CD4-positive, alpha-beta memory T cell (primary cell): ENCODE measurements at regions not wholly inside any gene's neighbourhood (a gene's known extent, or its start where the extent isn't known, plus 50 kb on each side); places are given as distances from the start of the nearest gene placed in this dataset.
"Not testable (repeated sequence)": the region's sequence is repeated elsewhere in the genome, so short reads cannot be mapped to it uniquely, and the experiment has no call there.

Source experiments
- CTCF ChIA-PET: fragments of 350-600 bp; sonication (Branson Sonifier 250); formaldehyde crosslinking; loops from one replicate; lab custom pipeline; 2021; ENCODE audit warnings: inconsistent platforms; ENCODE audit not compliant: partially characterized antibody; lab: Charles Lee
- POLR2A ChIA-PET: fragments of 350-600 bp; sonication (Branson Sonifier 250); formaldehyde crosslinking; loops from one replicate; lab custom pipeline; 2021; ENCODE audit not compliant: partially characterized antibody; lab: Charles Lee
- DNase-seq, 5 donors: peaks; one replicate each; pipeline versions ENCODE4 v3.0.0 to v3.0.0-alpha.2; 2020 to 2022; ENCODE audit warnings: mixed read lengths in 1 of 5
- H3K27ac ChIP-seq: one replicate; pipeline ENCODE4 v1.7.0; 2013; ENCODE audit warnings: low read depth, low read length
- H3K27me3 ChIP-seq: 2 replicates; pipeline ENCODE4 v1.7.0; 2013; ENCODE audit warnings: mild to moderate bottlenecking, low read length, moderate library complexity; ENCODE audit not compliant: insufficient read depth
- H3K36me3 ChIP-seq: 2 replicates; pipeline ENCODE4 v1.7.0; 2013; ENCODE audit warnings: mild to moderate bottlenecking, low read length, moderate library complexity; ENCODE audit not compliant: insufficient read depth
- H3K4me1 ChIP-seq: 2 replicates; pipeline ENCODE4 v1.7.0; 2013; ENCODE audit warnings: mild to moderate bottlenecking, low read length, moderate library complexity; ENCODE audit not compliant: insufficient read depth
- H3K4me3 ChIP-seq, 2 donors: one replicate each; pipeline ENCODE4 v1.7.0; 2013; ENCODE audit warnings: low read length in 2 of 2, mild to moderate bottlenecking in 1 of 2
- H3K9me3 ChIP-seq, 2 donors: one replicate each; pipeline ENCODE4 v1.7.0; 2013; ENCODE audit warnings: low read length in 2 of 2, control low read depth in 1 of 2; ENCODE audit not compliant: control insufficient read depth in 1 of 2
- H3K27ac Mint-ChIP-seq, 7 donors: one replicate each; pipeline ENCODE4 v1.8.0; 2020 to 2021; ENCODE audit warnings: mixed read lengths in 7 of 7, mild to moderate bottlenecking in 6 of 7, inconsistent platforms in 3 of 7, moderate library complexity in 3 of 7
- H3K27me3 Mint-ChIP-seq, 2 donors: one replicate each; pipeline ENCODE4 v1.8.0; 2020 to 2021; ENCODE audit warnings: mixed read lengths in 2 of 2
- H3K36me3 Mint-ChIP-seq, 2 donors: one replicate each; pipeline ENCODE4 v1.8.0; 2020 to 2021; ENCODE audit warnings: mixed read lengths in 2 of 2, inconsistent platforms in 1 of 2, mild to moderate bottlenecking in 1 of 2
- H3K4me1 Mint-ChIP-seq, 4 donors: one replicate each; pipeline ENCODE4 v1.8.0; 2020 to 2021; ENCODE audit warnings: mixed read lengths in 4 of 4, mild to moderate bottlenecking in 1 of 4
- H3K4me3 Mint-ChIP-seq, 8 donors: one replicate each; pipeline ENCODE4 v1.8.0; 2020 to 2021; ENCODE audit warnings: mixed read lengths in 8 of 8, mild to moderate bottlenecking in 7 of 8, moderate library complexity in 6 of 8, inconsistent platforms in 3 of 8
- H3K9me3 Mint-ChIP-seq, 8 donors: one replicate each; pipeline ENCODE4 v1.8.0; 2020 to 2021; ENCODE audit warnings: mixed read lengths in 8 of 8, mild to moderate bottlenecking in 5 of 8, inconsistent platforms in 3 of 8, moderate library complexity in 1 of 8
- intact Hi-C: fragments of 100-400 bp; cut with micrococcal nuclease; formaldehyde crosslinking; loops from one replicate; pipeline ENCODE4 v1.15.1; 2023

DNA sequence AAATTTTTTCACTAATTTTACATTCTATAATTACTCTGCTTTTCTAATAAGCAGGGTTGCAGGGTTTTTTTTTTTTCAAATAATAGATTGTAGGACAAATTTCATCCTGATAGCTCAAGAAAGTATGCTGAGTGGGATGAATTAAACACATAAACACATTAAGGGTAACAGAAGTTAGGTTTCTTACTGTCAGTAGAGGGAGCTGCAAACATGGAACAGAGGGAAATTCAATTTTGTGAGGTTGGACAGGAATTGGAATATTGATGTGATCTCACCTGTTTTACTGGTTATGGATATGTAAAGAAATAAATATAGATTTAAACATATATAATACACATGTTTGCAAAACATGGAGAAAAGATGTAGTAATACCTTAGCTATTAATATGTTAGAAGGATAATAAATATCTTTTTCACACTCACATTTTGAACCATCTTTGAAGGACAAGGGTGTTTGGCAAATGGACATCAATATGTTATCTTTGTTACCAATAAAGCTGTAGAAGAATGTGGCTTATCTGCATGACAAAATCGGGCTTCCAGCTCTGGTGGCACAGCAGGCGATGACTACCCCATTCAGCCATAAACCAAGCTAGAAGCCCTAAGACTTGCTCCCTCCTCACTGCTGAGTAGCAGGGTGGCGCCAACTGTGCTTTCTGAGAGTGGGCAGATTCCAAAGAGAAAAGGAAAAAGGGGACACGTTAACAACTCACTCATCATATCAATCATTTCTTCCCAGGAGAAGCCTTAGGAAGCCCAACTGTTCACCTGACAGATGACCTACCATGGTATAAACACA is 1257.4 kb downstream of the GATA3 start:
- intact Hi-C loops, result no loop called here
- H3K4me3 ChIP-seq, result no peak overlapping the region
- no peaks in the 10 kb centered on the region for H3K36me3 ChIP-seq
- H3K4me1 ChIP-seq, result no peaks in the 10 kb centered on the region
- Mint-ChIP-seq H3K27me3 (peaks cover 7 to 12% of the 10 kb centered on the region in 2 donors), H3K36me3 (no peaks in the 10 kb centered on the region), H3K4me3 (no peak overlapping the region), H3K27ac (no peak overlapping the region), H3K4me1 (no peaks in the 10 kb centered on the region), H3K9me3 (no peaks in the 10 kb centered on the region)
- DNase-seq, result no peak
- ChIA-PET POLR2A (no interaction called here), CTCF (interaction anchor here (1.0 kb wide), 1 partner anchor 9 kb away, joined by 3 read pairs; no protein-coding TSS in a partner anchor)
- H3K9me3 ChIP-seq, result no peaks in the 10 kb centered on the region
- no peaks in the 10 kb centered on the region for H3K27me3 ChIP-seq
- no peak overlapping the region for H3K27ac ChIP-seq

GRCh38 chr10:9315292-9315691 is 1260.8 kb downstream of the GATA3 start:
- Mint-ChIP-seq H3K27ac (no peak overlapping the region), H3K27me3 (peaks cover 1 to 6% of the 10 kb centered on the region in 2 donors), H3K36me3 (no peaks in the 10 kb centered on the region), H3K4me1 (no peaks in the 10 kb centered on the region), H3K4me3 (no peak overlapping the region), H3K9me3 (no peaks in the 10 kb centered on the region)
- H3K4me1 ChIP-seq, result no peaks in the 10 kb centered on the region
- intact Hi-C loops, result no loop called here
- POLR2A ChIA-PET, result no interaction called here
- no peaks in the 10 kb centered on the region for H3K9me3 ChIP-seq
- H3K36me3 ChIP-seq, result no peaks in the 10 kb centered on the region
- CTCF ChIA-PET, result interaction anchor here (1.1 kb wide), 1 partner anchor 14 kb away, joined by 4 read pairs; no protein-coding TSS in a partner anchor
- H3K4me3 ChIP-seq, result no peak overlapping the region
- H3K27ac ChIP-seq, result no peak overlapping the region
- no peaks in the 10 kb centered on the region for H3K27me3 ChIP-seq
- DNase-seq, result no peak

DNA sequence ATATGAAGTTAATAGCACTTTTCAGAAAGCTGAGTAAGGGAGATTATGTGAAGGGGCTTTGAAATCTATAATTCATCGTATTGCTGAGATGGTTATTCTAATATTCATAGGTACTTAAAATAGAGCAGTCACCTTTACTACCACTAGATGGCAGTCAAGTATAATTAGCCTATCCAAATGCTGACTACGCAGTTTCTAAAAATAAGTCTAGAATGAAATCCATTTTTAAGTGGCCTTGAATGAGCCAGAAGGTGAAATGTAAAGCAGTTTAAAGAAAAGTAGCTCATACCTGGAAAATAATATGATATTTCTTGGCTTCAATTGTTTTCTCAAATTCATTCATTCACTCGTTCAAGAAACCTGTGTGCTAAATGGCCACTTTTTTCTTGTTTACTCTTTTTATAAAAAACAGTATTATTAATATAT is 1277.1 kb downstream of the GATA3 start:
- Histone ChIP-seq H3K9me3 (no peaks in the 10 kb centered on the region), H3K36me3 (no peaks in the 10 kb centered on the region), H3K27me3 (no peaks in the 10 kb centered on the region), H3K4me3 (no peak overlapping the region), H3K27ac (no peak overlapping the region), H3K4me1 (no peaks in the 10 kb centered on the region)
- POLR2A ChIA-PET, result no interaction called here
- no peaks in the 10 kb centered on the region for H3K9me3 Mint-ChIP-seq
- CTCF ChIA-PET, result interaction anchor here (0.7 to 3.3 kb wide), 7 partner anchors 9 to 1668 kb away, joined by 3 to 14 read pairs (median 4); no protein-coding TSS in a partner anchor
- H3K27me3 Mint-ChIP-seq, result peaks cover 13 to 20% of the 10 kb centered on the region in 2 donors
- intact Hi-C loops, result no loop called here
- H3K4me3 Mint-ChIP-seq, result no peak overlapping the region
- H3K4me1 Mint-ChIP-seq, result no peaks in the 10 kb centered on the region
- no peak overlapping the region for H3K27ac Mint-ChIP-seq
- no peaks in the 10 kb centered on the region for H3K36me3 Mint-ChIP-seq
- peak in 4 of 5 donors; percentile 44 to 52 (median 46) for DNase-seq

- ChIA-PET CTCF (no interaction called here), POLR2A (no interaction called here)
- H3K9me3 ChIP-seq, result no peaks in the 10 kb centered on the region
- no peak overlapping the region for H3K4me3 Mint-ChIP-seq
- H3K4me1 ChIP-seq, result no peaks in the 10 kb centered on the region
- no peaks in the 10 kb centered on the region for H3K4me1 Mint-ChIP-seq
- H3K27ac ChIP-seq, result no peak overlapping the region
- no peak overlapping the region for H3K27ac Mint-ChIP-seq
- H3K9me3 Mint-ChIP-seq, result no peaks in the 10 kb centered on the region
- H3K27me3 ChIP-seq, result no peaks in the 10 kb centered on the region
- DNase-seq, result no peak
- H3K36me3 Mint-ChIP-seq, result no peaks in the 10 kb centered on the region
- intact Hi-C loops, result no loop called here
- H3K27me3 Mint-ChIP-seq, result peaks cover 14 to 16% of the 10 kb centered on the region in 2 donors
- no peaks in the 10 kb centered on the region for H3K36me3 ChIP-seq
- H3K4me3 ChIP-seq, result no peak overlapping the region
These were observed 1279.8 kb downstream of the GATA3 start for GRCh38 chr10:9334270-9334669.

- no peaks in the 10 kb centered on the region for H3K9me3 ChIP-seq
- no peaks in the 10 kb centered on the region for H3K36me3 ChIP-seq
- no peak overlapping the region for H3K4me3 ChIP-seq
- H3K27me3 ChIP-seq, result no peaks in the 10 kb centered on the region
- ChIA-PET CTCF (interaction anchor here (1.2 kb wide), 1 partner anchor 8 kb away, joined by 4 read pairs; no protein-coding TSS in a partner anchor), POLR2A (no interaction called here)
- Mint-ChIP-seq H3K36me3 (no peaks in the 10 kb centered on the region), H3K4me3 (no peak overlapping the region), H3K4me1 (no peaks in the 10 kb centered on the region), H3K27me3 (peaks cover 6% of the 10 kb centered on the region in 2 donors), H3K9me3 (no peaks in the 10 kb centered on the region), H3K27ac (no peak overlapping the region)
- intact Hi-C loops, result no loop called here
- DNase-seq, result no peak
- no peaks in the 10 kb centered on the region for H3K4me1 ChIP-seq
- H3K27ac ChIP-seq, result no peak overlapping the region
These were observed 1285.2 kb downstream of the GATA3 start for GRCh38 chr10:9339716-9340115.

DNA sequence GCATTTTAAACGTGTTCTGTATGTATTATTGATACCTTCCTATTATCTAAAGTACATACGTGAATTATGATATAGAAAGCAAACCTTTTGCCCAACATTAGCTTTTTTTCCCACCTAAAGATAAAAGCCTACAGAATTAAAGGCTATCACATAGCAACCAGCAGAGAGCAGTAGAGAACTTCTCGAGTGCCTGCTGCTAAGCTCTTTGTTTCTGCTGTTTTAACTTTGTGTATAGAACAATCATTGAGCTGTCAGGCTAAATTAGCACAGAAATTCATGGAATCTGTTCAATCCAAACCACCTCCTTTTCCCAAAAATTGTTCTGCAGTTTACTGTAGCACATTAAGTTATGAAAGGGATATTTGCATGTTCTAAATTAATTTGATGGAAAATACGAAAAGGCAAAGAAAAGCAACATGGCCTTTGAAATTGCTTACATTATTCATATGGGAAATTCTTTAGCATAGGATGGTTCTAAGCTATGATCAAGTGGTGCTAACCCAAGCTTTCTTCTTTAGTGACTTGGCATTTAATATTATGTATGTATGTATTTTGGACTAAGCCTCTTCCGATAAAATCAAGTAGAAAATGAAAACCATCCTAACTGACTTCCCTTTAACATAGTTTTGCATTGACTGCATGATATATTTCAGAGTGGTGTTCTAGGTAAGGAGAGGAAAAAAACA is 1288.5 kb downstream of the GATA3 start:
- H3K27ac Mint-ChIP-seq, result no peak overlapping the region
- H3K4me1 ChIP-seq, result no peaks in the 10 kb centered on the region
- H3K36me3 Mint-ChIP-seq, result no peaks in the 10 kb centered on the region
- H3K4me3 Mint-ChIP-seq, result peak overlapping the region in 1 of 8 donors; percentile 23
- no peak overlapping the region for H3K4me3 ChIP-seq
- H3K27me3 ChIP-seq, result no peaks in the 10 kb centered on the region
- H3K9me3 ChIP-seq, result no peaks in the 10 kb centered on the region
- POLR2A ChIA-PET, result no interaction called here
- H3K27ac ChIP-seq, result no peak overlapping the region
- CTCF ChIA-PET, result interaction anchor here (1.1 to 2.5 kb wide), 3 partner anchors 10 to 13 kb away, joined by 3 to 14 read pairs (median 12); no protein-coding TSS in a partner anchor
- H3K27me3 Mint-ChIP-seq, result peaks cover 2 to 4% of the 10 kb centered on the region in 2 donors
- H3K36me3 ChIP-seq, result no peaks in the 10 kb centered on the region
- H3K4me1 Mint-ChIP-seq, result peaks cover 0 to 6% (median 0%) of the 10 kb centered on the region in 4 donors
- peaks cover 0 to 11% (median 4%) of the 10 kb centered on the region in 8 donors for H3K9me3 Mint-ChIP-seq
- DNase-seq, result peak in 3 of 5 donors; percentile 10 to 18 (median 16)
- intact Hi-C loops, result no loop called here

- H3K4me3 ChIP-seq, H3K36me3 ChIP-seq, H3K9me3 ChIP-seq, H3K27me3 ChIP-seq, H3K4me1 ChIP-seq, H3K27ac ChIP-seq, intact Hi-C loops, H3K36me3 Mint-ChIP-seq, POLR2A ChIA-PET, DNase-seq, H3K4me3 Mint-ChIP-seq, H3K27ac Mint-ChIP-seq, H3K4me1 Mint-ChIP-seq: not testable (repeated sequence)
- H3K27me3 Mint-ChIP-seq, result peaks cover 3 to 10% of the 10 kb centered on the region in 2 donors
- CTCF ChIA-PET, result interaction anchor here (1.5 kb wide), 1 partner anchor 12 kb away, joined by 3 read pairs; no protein-coding TSS in a partner anchor
- peaks cover 0 to 11% (median 6%) of the 10 kb centered on the region in 8 donors for H3K9me3 Mint-ChIP-seq
These were observed 1293.4 kb downstream of the GATA3 start for GRCh38 chr10:9347933-9348332.
